ENCODE measurements at regions not wholly inside any gene's neighbourhood (a gene's known extent, or its start where the extent isn't known, plus 50 kb on each side); places are given as distances from the start of the nearest gene placed in this dataset.
A peak's percentile ranks its signal among the peaks of the same experiment; 100 is the strongest.

DNA sequence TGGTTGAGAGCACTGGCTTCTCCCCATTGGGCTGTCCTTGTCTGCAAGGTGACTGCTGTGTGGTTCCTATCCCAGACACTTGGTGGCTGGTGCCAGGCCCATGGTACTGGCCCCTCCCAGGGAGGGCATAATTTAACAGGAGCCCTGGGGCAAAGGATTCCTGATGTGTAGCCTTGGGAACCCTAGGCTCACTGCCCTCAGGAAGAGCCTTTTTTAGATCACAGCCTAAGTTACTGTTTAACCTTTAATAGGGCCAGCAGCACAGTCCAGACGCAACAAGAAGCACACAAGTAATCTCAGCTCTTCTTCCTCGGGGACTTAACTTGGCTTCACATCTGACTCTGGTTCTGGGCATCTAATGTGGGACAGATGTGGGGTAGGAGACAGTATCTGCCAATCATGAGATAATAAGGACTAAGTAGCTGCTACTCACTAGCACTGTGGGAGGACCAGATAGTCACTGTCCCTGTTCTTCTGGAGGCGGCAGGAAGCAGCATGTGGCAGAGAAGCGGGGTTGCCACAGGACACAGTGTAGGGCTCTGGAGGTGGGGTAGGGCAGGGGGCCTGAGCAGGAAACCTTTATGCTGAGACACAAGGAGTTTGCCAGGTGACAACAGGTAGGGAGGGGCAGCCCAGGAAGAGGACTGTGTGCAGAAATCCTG is 136.3 kb downstream of the TMEM17 start:
- ATAC-seq: no peak

DNA sequence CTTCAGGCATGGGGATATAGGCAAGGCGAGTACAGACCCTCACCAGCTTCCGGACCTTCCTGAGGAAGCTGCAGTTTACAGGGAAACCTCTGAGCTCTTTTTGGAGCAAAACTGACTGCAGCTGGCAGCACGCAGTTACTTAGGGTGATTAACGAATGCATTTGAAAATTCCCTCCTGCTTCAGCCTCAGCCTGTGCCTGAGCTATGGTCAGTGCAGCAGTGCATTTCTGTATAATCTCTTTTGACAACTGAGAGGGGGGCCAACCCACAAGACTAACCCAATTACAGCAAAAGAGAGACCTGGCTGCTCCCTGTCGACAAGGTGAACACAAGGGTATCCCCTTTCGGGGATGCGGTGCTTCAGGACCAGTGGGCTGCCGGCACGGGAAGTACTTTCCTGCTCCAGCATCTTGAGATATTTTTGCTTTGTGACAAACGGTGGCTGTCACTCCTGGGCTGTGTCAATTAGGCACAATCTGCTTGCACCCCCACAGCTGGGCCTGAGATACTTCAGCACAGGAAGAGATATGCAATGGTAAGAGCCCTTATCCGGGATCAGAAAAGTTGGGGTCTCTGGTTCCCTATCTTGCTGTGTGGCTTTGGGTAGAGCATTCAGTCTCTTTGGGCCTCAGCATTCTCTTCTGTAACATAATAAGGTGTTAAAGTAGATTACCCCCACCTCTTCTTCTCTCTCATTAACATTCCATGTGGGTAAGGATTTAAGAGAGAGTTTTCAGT is 141.0 kb downstream of the TMEM17 start:
- ATAC-seq: no peak

DNA sequence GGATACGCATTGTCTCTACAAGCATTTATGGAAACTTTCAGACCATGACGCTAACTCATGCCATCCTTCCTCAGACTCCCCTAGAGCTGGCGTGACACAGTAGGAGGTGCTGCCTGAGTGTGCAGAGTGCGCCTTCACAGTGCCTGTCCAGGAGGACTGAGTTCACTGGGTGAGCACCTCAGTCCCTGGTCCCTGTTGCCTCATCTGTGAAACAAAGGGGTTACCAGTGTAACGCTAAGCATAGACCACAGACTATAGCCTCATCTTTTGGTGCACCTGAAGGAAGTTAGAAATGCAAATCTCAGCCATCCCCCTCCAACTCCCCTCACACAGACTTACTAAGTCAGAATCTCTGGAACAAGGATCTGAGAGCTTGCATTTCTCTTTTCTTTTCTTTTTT is 142.8 kb downstream of the TMEM17 start:
- ATAC-seq: peak; percentile 19

DNA sequence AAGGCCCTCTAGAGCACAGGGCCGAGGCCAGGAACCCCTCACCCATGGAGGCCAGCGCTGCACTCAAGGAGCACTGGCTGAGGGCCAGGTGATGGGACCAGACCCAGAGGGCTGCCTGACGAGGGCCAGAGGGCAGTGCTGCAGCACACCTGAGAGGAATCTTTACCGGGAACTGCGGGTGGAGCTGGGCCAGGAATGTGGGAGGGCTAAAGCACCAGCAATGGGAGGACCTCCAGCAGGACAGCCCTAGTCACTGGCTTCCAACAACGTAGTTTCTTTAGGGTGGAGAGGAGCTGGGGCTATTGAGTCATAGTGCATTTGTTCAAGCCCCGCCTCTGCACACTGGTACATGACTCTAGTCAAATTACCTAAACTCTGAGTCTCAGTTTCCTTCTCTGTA is 143.4 kb downstream of the TMEM17 start:
- ATAC-seq: peak; percentile 96

DNA sequence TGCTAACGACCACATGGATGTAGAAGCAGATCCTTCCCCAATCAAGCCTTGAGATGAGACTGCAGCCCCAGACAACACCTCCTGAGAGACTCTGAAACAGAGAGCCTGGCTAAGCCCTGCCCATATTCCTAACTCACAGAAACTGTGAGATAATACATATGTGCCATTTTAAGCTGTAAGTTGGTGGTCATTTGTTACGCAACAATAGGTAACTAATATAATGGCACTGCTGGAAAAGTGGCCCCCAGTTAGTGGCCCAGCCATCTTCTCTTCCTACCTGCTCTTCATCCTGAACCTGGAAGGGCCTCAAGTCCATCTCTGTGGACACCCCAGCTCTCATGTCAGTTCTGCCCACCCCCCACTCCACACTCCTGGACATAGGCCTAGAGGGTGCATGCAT is 144.0 kb downstream of the TMEM17 start:
- ATAC-seq: peak; percentile 14

DNA sequence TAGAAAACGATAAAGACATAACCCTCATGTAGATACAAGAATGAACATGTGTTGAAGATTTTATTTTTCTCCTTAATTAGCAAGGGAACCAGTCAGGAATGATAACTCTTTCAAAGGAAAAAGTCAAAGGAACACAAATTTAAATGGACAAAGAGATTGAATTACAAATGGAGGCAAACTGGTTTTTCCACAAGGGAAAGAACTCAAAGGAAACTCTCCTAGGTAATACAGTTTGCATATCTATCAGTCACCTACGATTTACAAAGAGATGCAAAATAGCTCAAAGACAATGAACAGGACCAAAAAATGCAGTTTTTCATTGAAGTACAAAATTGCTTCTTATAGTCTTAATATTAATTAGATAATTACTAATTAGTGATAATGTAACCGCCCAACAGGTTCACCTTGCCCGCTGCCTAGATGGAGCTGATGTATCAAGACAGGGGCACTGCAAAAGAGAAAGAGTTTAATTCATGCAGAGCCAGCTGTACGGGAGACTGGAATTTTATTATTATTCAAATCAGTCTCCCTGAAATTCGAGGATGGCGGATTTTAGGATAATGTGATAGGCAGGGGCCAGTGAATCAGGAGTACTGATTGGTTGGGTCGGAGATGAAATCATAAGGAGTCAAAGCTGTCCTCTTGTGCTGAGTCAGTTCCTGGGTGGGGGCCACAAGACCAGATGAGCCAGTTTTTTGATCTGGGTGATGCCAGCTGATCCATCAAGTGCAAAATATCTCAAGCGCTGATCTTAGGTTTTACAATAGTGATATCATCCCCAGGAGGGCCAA is 151.0 kb downstream of the TMEM17 start:
- ATAC-seq: peak; percentile 89

DNA sequence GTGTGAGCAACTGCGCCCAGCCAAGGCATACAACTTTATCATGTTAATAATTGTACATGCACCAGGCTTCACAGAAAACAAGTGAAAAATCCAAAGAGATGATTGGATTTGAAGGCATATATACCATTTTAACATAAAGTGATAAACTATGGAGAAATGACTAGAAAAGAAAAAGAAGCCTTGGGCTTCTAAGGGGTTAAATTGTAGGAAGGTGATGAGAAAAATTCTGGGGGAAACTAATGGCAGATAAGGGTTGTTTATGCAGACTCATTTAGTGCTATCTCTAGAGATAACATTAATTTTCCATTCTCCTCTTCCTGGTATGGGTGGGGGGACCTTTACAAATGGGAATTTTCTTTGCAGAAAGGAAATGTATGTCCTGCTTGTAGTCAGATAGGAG is 154.0 kb downstream of the TMEM17 start:
- ATAC-seq: no peak

DNA sequence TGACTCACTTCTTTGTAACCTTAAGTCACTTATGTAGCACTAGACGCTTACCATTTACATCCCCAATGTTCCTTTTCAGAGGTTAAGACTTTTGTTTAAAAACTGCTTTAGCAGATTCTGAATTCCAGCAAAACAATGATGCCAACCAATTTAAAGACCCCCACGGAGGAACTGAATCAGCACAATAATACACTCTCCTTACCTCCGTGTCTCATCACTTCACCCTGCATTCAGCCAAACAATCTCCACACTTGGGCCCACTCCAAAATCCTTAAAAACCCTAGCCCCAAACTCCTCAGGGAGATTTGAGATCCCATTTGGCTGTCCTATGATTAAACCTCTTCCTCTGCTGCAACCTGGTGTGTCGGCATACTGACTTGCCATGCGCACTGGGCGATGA is 153.9 kb downstream of the B3GNT2 start:
- no peak for ATAC-seq

DNA sequence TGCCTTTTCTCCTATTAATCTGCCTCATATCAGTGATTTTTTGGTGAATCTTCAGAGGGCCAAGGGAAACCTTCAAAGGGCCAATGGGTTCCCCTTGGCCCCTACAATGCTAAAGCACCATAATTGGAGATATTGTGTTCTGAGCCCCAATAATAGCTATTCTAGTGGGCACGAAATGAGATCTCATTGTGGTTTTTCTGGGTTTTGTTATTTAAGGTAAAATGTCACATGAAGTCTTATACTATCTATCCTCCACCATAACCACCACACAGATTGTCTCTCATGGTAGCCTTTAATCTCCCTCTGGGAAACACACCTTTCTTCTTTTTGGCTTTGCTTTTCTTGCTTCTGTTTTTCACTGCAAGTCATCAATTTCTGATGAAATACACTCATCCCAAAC is 152.8 kb downstream of the B3GNT2 start:
- ATAC-seq: no peak

DNA sequence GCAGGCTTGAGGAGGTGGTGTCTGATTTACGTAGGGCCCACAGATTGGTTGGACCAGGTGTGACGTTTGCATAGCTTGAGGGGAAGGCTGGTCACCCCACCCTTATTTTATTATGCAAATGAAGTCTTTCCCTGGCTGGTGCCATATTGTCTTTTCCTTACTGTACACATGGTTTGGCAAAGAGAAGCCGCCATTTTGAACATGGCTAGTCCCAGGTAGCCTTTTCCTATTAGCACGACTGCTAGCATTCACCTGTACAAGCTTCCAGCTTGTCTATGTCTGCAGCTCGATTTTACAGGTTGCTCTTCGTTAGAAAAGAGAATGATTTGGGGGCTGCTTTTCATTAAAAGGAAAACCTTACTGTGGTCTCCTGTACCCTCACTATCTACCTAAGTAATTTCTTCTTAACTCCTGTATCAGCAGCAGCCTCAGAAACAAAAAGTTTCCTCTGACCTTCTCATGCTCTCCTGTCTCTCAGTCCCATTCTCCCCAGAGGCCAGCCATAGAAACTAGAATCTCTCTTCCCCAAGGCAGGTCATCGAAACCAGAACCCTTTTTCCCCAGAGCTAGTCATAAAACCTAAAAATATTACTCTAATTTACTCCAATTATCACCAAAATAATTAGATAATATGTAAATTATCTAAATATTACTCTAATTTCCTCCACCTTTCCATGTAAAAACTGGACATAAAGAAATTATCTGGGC is 151.8 kb downstream of the B3GNT2 start:
- no peak for ATAC-seq

DNA sequence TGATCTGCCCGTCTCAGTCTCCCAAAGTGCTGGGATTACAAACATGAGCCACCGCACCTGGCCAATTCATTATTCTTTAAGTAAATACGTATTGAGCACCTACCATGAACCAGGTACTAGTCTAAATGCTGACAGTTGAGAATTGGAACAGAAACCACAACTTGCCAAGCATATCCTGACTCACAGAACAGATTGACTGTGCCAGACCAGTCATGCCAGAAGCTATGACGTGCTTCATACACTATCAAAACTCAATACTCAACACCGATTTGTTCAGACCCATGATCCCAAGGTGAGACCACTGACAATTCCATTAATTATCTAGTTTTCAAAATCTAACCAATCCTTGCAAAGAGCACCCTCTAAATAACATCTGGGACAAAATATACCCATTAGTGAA is 148.6 kb downstream of the B3GNT2 start:
- ATAC-seq: peak; percentile 99

DNA sequence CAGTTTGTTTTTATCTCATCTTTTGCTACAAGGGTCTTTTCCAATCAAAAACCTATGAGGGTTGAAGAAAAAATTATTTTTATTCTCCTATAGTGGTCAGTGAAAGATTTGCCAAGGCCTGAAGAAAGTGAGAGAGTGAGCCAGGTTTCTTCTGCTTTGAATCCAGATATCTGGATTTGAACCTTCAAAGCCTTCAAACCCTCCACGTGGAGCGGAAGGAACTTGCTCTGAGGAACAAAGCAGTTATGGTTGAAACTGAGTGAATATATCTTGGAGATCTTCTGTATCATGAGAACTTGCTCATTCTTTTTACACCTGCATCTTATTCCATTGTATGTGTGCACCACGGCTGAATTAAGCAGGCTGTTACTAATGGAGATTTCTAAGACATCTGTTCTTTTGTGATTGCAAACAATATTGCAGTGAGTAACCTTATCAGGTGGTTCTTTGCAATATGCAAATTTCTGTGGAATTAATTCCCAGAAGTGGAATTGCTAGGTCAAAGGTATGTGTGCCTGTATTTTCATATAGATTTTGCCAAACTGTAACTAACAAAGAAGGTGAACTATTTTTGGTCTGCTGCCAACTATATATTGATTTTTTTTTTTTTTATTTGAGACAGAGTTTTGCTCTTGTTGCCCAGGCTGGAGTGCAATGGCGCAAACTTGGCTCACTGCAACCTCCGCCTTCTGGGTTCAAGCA is 147.9 kb downstream of the B3GNT2 start:
- ATAC-seq: peak; percentile 55

DNA sequence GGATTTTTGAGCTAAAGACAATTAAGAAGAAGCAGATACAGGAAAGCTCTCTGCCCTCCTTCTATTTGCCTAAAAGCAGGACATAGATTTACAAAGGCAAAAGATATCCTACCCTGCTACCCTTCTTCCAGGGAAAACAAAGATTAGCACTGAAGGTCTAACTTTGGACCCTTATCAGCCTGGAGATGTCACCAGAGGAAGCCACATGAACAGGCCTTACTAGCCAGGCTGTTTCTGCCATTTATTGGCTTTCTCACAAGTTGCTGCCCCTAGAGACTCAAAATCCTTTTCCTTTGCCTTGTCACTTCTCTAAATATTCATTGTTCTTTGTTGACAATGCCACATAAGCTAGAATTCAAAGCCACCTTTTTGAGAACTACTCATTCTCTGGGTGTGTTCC is 147.3 kb downstream of the B3GNT2 start:
- no peak for ATAC-seq

DNA sequence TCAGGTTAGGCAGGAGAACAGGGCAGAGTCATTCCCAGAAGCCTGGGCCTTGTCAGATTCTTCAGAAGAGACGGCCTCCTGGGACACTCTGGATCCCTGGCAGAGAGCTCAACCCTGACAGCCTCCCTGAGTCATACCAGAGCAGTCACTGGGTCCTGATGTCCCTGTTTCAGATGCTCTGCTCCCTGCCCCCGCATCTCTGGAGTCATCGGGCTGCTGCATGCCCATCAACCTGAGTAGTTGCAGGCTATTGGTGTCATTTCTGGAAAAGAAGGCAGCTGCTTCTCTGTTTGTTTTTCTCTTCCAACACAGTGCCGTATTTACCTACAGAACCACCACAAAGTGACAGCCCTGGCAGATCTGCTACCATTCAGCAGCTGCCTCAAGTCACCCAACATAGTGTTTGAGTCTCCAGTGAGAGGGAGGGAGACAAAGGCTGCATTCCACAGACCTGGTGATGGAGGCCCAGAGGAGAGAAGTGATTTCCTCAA is 145.1 kb downstream of the B3GNT2 start:
- ATAC-seq: peak; percentile 56

DNA sequence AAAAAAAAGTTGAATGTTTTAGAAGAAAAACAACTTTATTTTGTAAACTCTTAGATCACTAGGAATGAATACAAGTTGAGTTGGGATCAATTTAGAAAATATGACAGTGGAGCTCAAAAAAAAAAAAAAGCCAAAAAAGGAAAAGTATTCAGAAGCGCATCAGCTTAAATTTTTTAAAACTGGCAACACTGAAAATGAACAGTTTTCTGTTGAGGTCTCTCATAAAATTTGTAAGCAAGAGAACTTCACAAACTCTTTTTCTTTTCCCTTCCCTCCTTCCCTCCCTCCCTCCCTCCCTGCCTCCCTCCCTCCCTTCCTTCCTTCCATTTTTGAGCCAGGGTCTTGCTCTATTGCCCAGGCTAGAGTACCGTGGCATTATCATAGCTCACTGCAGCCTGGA is 143.9 kb downstream of the B3GNT2 start:
- no peak for ATAC-seq

DNA sequence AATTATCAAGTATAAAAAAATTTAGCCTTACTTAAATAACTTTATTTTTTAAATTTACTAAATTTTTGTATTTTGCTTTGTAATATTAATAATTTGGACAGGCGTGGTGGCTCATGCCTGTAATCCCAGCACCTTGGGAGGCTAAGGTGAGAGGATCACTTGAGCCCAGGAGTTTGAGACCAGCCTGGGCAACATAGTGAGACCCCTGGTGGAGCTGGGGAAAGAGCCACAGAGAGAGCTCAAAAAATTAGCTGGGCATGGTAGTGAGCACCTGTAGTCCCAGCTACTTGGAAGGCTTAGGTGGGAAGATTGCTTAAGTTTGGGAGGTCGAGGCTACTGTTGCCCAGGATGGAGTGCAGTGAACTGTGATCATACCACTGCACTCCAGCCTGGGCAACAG is 143.5 kb downstream of the B3GNT2 start:
- ATAC-seq: no peak

DNA sequence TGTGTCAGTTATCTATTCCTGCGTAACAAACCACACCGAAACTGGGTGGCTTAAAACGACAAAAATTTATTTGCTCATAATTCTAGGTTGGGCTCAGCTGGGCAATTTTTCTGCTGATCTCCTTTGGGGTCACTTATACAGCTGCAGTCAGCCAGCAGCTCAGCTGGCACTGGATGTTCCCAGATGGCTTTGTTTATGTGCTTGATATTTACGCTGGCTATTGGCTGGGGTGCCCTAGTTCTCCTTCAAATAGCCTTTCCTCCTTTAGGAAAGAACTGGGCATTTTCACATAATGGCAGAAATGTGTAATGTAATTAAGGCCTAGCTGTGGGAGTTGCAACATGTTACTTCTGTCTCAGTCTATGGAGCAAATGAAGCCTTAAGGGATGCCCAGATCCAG is 142.2 kb downstream of the B3GNT2 start:
- no peak for ATAC-seq

DNA sequence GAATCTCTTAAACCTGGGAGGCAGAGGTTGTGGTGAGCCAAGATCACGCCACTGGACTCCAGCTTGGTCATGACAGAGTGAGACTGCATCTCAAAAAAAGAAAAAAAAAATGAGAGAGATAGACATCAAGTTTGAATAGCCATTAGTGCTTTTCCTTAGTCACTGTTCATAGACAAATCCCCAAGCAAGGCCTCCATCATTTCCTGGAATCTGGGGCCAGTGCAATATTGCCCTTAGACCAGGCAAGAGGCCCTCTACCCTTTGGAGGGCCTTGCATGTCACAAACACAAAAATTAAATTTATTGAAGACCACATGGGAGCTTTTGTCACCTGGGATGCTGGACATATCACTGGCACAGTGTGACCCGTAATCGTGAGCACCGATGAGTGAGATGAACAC is 141.5 kb downstream of the B3GNT2 start:
- no peak for ATAC-seq

DNA sequence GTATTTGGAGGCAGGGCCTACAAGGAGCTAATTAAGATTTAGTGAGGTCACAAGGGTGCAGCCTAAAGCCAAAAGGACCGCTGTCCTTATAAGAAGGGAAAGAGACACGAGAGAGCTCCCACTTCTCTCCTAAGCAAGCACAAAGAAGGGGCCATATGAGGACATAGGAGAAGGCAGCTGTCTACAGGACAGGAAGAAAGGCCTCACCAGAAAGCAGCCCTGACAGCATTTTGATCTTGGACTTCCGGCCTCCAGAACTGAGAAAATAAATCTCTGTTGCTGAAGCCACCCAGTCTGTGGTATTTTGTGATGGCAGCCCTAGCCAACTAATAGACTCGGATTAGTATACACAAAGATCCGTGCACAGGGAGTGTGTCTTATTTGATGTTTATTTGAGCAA is 139.7 kb downstream of the B3GNT2 start:
- no peak for ATAC-seq

DNA sequence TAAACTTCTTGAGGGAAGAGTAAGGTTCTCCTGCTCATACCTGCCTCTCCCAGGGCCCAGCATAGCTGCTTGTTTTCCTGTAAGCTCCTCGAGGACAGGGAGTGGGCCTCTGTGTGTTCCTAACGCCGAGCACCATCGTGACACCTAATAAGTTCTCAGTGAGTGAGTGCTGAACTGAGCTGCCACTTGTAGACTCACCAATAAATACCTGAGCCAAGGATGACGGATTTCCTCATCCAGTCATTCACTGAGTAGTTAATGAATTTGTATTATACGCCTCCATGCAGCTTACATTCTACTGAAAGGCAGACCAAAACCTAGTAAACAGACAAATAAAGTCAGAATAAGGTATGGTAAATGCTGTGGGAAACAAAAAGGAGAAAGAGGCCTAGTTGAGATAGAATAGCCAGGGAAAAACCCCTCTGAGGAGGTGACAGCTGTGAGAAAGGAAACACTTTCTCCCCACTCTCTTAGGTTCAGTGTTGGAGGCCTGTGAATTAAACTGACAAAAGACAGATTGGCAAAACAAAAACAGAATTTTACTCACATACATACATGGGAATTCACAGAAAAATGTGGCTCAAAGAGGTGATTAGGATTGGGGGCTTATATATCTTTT is 138.6 kb downstream of the B3GNT2 start:
- ATAC-seq: no peak

DNA sequence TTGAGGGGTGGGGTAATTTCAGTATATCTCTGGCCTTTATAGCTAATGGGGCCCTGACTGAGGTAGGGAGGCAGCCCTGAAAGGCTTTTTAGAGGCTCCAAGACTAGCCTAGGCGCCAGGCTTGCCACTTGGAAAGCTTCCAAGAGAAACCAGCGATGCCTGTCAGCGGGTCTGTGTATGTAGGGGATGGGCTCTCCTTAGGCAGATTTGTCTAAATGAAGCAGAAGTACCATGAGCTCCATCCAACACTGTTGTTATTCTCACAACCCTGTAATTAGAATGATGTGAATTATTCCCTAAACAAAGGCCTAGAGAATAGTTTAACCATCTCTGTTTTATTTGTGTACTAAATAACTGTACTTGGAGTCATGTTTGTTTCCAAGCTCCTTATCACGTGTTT is 138.1 kb downstream of the B3GNT2 start:
- no peak for ATAC-seq

DNA sequence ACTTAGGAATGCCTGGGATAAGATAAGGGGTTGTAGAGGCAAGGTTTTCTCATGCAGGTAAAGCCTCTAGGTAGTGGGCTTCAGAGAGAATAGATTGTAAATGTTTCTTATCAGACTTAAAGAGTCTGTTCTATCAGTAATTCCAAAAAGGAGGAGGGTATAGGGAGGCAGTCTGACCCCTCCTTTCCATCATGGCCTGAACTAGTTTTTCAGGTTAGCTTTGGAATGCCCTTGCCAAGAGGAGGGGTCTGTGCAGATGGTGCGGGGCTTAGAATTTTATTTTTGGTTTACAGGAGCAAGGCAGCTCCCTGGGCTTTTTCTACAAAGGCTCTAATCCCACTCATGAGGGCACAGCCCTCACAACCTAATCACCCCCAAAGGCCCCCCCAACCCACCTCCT is 135.0 kb downstream of the B3GNT2 start:
- no peak for ATAC-seq

Data from esophagus mucosa (tissue), 1 donor.